Stimulated activated naive B cell treated with anti-CD40 and anti-IgM and Interleukin-4, amounts not matched to agents 10 μg/mL and 1 μg/mL and 100 μg/mL, for 72 hours (primary cell): ENCODE measurements at regions not wholly inside any gene's neighbourhood (a gene's known extent, or its start where the extent isn't known, plus 50 kb on each side); places are given as distances from the start of the nearest gene placed in this dataset.

Experiments used
- ATAC-seq, 2 donors: fragments of 150-1000 bp; cut with Tn5 transposase; replicated peaks; 2 replicates each; pipeline ENCODE4 v1.10.0; 2021; ENCODE audit warnings: moderate library complexity in 1 of 2
- DNase-seq: peaks from one replicate; pipeline ENCODE4 v3.0.0; 2021
- H3K27ac Mint-ChIP-seq: one replicate; pipeline ENCODE4 v1.8.0; 2022; ENCODE audit warnings: mild to moderate bottlenecking, mixed read lengths
- H3K27me3 Mint-ChIP-seq, 2 donors: one replicate each; pipeline ENCODE4 v1.8.0; 2022; ENCODE audit warnings: mixed read lengths in 2 of 2
- H3K36me3 Mint-ChIP-seq, 2 donors: one replicate each; pipeline ENCODE4 v1.8.0; 2022; ENCODE audit warnings: mixed read lengths in 2 of 2, mild to moderate bottlenecking in 1 of 2
- H3K4me1 Mint-ChIP-seq, 2 donors: one replicate each; pipeline ENCODE4 v1.8.0; 2022; ENCODE audit warnings: mixed read lengths in 2 of 2, mild to moderate bottlenecking in 1 of 2
- H3K4me3 Mint-ChIP-seq, 2 donors: one replicate each; pipeline ENCODE4 v1.8.0; 2022; ENCODE audit warnings: mild to moderate bottlenecking in 2 of 2, mixed read lengths in 2 of 2, moderate library complexity in 1 of 2
- H3K9me3 Mint-ChIP-seq, 2 donors: one replicate each; pipeline ENCODE4 v1.8.0; 2022; ENCODE audit warnings: mixed read lengths in 2 of 2, mild to moderate bottlenecking in 1 of 2

DNA sequence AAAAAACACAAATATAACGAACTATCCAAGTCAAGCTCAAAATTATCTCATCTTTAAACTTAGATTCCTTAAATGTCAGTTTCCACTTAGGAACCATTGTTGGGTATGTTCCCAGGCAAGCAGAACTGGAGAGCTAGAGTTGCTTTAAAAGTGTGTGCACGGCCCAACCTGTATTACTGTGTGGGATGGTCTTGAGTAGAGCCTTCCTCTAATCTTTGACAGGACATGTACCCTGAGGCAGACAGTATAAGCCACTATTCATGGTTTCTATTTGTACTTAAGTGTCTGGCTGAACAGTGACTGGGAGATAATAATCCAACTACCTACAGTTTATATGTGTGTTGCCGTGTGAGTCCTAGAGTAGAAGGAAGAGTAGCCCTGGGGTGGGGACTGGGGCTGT, 239.7 kb downstream of the GPD2 start:
- Mint-ChIP-seq H3K27me3 (no peaks in the 10 kb centered on the region), H3K4me1 (no peaks in the 10 kb centered on the region), H3K36me3 (no peaks in the 10 kb centered on the region), H3K27ac (no peak overlapping the region), H3K9me3 (peaks cover 0 to 1% of the 10 kb centered on the region in 2 donors), H3K4me3 (no peak overlapping the region)
- ATAC-seq (no peak), DNase-seq (no peak)

DNA sequence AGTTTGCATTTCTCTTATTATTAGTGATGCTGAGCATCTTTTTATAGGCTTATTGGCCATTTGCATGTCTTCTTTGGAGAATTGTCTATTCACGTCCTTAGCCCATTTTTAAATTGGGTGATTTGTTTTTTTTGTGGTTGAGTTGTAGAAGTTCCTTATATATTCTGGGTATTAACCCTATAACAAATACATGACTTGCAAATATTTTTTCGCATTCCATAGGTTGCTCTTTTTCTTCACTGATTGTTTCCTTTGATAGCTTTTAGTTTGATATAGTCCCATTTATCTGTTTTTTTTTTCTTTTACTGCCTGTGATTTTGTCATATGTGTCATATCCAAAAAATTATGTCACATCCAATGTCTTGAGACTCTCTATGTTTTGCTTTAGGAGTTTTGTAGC, 243.6 kb downstream of the GPD2 start:
- Mint-ChIP-seq H3K27me3 (no peaks in the 10 kb centered on the region), H3K9me3 (peaks cover 0 to 1% of the 10 kb centered on the region in 2 donors), H3K4me1 (no peaks in the 10 kb centered on the region), H3K27ac (no peak overlapping the region), H3K4me3 (no peak overlapping the region), H3K36me3 (no peaks in the 10 kb centered on the region)
- no peak for DNase-seq
- no peak for ATAC-seq

- no peak for ATAC-seq
- H3K9me3 Mint-ChIP-seq = peaks cover 0 to 1% of the 10 kb centered on the region in 2 donors
- H3K4me3 Mint-ChIP-seq = no peak overlapping the region
- no peaks in the 10 kb centered on the region for H3K36me3 Mint-ChIP-seq
- DNase-seq = no peak
- H3K4me1 Mint-ChIP-seq = no peaks in the 10 kb centered on the region
- no peak overlapping the region for H3K27ac Mint-ChIP-seq
- no peaks in the 10 kb centered on the region for H3K27me3 Mint-ChIP-seq
These were observed 244.1 kb downstream of the GPD2 start for GRCh38 chr2:156680266-156680665.

DNA sequence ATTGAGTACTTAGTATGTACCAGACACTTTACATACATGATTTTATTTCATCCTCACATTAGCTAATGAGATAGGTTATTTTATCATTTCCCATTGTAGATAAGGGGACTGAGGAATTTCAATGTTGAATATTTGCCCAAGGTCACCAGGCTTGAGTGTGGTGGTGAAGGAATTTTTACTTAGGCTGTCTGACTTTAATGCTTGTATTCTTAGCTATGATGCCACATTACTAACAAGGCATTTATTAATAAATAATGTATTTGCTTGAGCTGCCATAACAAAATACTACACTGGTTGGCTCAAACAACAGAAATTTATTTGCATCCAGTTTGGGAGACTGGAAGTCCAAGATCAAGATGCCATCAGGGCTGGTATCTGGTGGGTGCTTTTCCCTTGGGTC, 250.9 kb downstream of the GPD2 start:
- Mint-ChIP-seq H3K36me3 (no peaks in the 10 kb centered on the region), H3K27ac (no peak overlapping the region), H3K27me3 (no peaks in the 10 kb centered on the region), H3K4me1 (no peaks in the 10 kb centered on the region), H3K9me3 (no peaks in the 10 kb centered on the region), H3K4me3 (no peak overlapping the region)
- DNase-seq (no peak), ATAC-seq (no peak)

DNA sequence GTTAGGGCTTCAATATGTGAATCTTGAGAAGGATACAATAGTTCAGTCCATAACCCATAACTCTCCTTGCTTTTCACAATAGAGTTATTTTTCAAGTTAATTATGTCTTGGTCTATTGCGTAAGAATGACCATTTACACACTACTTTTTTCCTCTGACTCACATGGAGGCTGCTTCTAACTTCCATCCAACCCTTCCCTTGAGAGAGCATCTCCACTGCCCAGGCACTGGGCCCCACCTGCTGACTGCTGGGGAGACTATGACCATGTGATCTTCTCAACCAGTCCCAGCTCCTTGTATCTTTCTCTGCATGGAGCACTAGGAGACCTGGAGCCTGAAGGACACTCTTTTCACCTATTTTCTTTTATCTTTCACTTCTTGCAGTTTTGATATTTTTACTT, 251.5 kb downstream of the GPD2 start:
- H3K36me3 Mint-ChIP-seq = no peaks in the 10 kb centered on the region
- H3K27me3 Mint-ChIP-seq = no peaks in the 10 kb centered on the region
- H3K4me3 Mint-ChIP-seq = no peak overlapping the region
- no peak overlapping the region for H3K27ac Mint-ChIP-seq
- no peak for ATAC-seq
- DNase-seq = no peak
- no peaks in the 10 kb centered on the region for H3K4me1 Mint-ChIP-seq
- H3K9me3 Mint-ChIP-seq = no peaks in the 10 kb centered on the region

GRCh38 chr2:156689939-156690338, 253.8 kb downstream of the GPD2 start:
- Mint-ChIP-seq H3K27me3 (no peaks in the 10 kb centered on the region), H3K36me3 (no peaks in the 10 kb centered on the region), H3K27ac (no peak overlapping the region), H3K9me3 (no peaks in the 10 kb centered on the region), H3K4me1 (no peaks in the 10 kb centered on the region), H3K4me3 (no peak overlapping the region)
- ATAC-seq (no peak), DNase-seq (no peak)

GRCh38 chr2:156691014-156691413, 254.8 kb downstream of the GPD2 start:
- Mint-ChIP-seq H3K4me1 (no peaks in the 10 kb centered on the region), H3K27ac (no peak overlapping the region), H3K4me3 (no peak overlapping the region), H3K9me3 (no peaks in the 10 kb centered on the region), H3K36me3 (no peaks in the 10 kb centered on the region), H3K27me3 (no peaks in the 10 kb centered on the region)
- DNase-seq (no peak), ATAC-seq (no peak)

DNA sequence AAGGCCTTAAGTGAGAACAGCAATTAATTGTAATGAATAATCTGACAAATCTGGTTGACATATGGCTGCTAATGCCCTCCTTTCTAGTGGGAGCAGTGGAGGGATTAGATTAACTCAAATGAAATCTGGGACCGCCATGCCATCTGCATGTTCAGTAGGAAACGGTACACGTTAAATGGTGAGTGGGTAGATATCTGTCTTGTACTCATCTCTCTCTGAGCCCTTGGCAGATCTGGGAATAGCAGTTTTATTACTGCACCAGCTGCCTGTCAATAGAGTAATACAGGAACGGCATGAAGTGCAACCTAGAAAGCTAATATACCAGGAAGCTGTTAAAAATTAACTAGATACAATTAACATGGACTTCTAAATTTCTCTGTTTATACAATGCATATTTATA, 258.8 kb downstream of the GPD2 start:
- Mint-ChIP-seq H3K9me3 (no peaks in the 10 kb centered on the region), H3K4me3 (no peak overlapping the region), H3K36me3 (no peaks in the 10 kb centered on the region)

GRCh38 chr2:156695595-156695994, 259.4 kb downstream of the GPD2 start:
- Mint-ChIP-seq H3K27me3 (no peaks in the 10 kb centered on the region), H3K9me3 (no peaks in the 10 kb centered on the region)

More for the DNA sequence above, 258.8 kb downstream of the GPD2 start:
- no peak for ATAC-seq
- Mint-ChIP-seq H3K27ac (no peak overlapping the region), H3K4me1 (no peaks in the 10 kb centered on the region), H3K27me3 (no peaks in the 10 kb centered on the region)
- no peak for DNase-seq

GRCh38 chr2:156697906-156698305, 261.7 kb downstream of the GPD2 start:
- Mint-ChIP-seq H3K4me3 (no peak overlapping the region), H3K27ac (no peak overlapping the region), H3K27me3 (no peaks in the 10 kb centered on the region), H3K9me3 (no peaks in the 10 kb centered on the region), H3K4me1 (no peaks in the 10 kb centered on the region), H3K36me3 (no peaks in the 10 kb centered on the region)
- DNase-seq = no peak
- ATAC-seq = no peak

More at GRCh38 chr2:156695595-156695994, 259.4 kb downstream of the GPD2 start:
- DNase-seq (no peak), ATAC-seq (no peak)
- Mint-ChIP-seq H3K27ac (no peak overlapping the region), H3K36me3 (no peaks in the 10 kb centered on the region), H3K4me1 (no peaks in the 10 kb centered on the region), H3K4me3 (no peak overlapping the region)

DNA sequence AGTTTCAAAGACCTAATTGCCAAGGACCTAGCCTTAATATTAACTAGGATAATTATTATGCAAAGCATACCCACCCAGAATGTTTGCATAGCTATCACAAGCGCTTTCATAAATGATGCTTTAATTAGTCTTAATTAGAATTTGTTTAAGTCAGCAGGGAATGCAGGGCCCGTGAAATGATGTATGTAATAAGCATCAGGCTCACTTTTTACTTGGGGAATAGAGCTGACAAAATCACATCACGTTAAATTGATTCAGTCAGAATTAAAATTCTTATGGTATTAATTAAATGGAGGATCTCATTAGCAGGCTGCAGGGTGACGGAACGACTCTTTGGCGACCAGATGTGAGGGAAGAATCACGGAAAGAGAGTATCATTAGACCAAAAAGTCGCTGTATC, 264.5 kb downstream of the GPD2 start:
- Mint-ChIP-seq H3K4me1 (no peaks in the 10 kb centered on the region), H3K27ac (no peak overlapping the region), H3K36me3 (no peaks in the 10 kb centered on the region), H3K27me3 (no peaks in the 10 kb centered on the region), H3K9me3 (no peaks in the 10 kb centered on the region), H3K4me3 (no peak overlapping the region)
- ATAC-seq = no peak
- DNase-seq = no peak

DNA sequence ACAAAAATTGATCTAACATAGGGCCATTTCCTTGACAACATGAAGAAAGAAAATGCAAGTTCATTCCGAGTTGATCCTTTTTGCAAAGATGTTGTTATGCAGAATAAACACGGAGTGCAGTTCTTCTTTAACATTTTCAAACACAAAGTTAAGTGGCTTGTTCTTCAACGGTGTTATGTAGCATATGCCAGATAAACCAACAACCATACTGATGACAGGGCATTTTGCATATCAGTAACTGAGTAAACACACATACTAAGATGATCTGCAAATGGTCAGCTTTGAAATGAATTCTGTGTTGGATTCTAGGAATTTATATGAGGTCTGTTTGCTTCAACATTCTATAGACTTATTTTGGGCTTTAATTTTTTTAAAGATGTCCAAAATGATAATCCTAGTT, 266.4 kb downstream of the GPD2 start:
- Mint-ChIP-seq H3K4me3 (no peak overlapping the region), H3K4me1 (no peaks in the 10 kb centered on the region), H3K9me3 (no peaks in the 10 kb centered on the region), H3K27ac (no peak overlapping the region), H3K27me3 (no peaks in the 10 kb centered on the region), H3K36me3 (no peaks in the 10 kb centered on the region)
- no peak for DNase-seq
- ATAC-seq = no peak

GRCh38 chr2:156703642-156704041, 267.5 kb downstream of the GPD2 start:
- Mint-ChIP-seq H3K27ac (no peak overlapping the region), H3K36me3 (no peaks in the 10 kb centered on the region), H3K4me3 (no peak overlapping the region), H3K4me1 (no peaks in the 10 kb centered on the region), H3K27me3 (no peaks in the 10 kb centered on the region), H3K9me3 (no peaks in the 10 kb centered on the region)
- ATAC-seq (no peak), DNase-seq (no peak)

DNA sequence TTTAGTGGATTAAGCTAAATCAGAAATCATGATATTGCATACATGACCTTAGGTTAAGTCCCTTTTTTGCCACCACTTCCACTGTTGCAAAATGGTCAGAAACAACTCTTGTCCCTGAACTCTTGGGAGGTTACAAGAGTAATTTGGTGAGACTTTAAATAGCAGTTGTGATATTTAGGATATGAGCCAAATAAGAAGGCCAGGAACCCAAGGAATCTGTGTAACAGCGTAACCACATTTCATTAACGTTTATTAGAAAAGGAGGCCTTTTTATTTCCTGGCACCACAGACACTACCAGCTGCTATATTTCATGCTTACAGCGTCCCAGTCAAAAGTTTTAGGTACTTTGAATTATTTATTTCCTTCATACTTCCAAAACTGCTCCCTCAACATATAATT, 268.0 kb downstream of the GPD2 start:
- Mint-ChIP-seq H3K9me3 (no peaks in the 10 kb centered on the region), H3K4me1 (no peaks in the 10 kb centered on the region), H3K4me3 (no peak overlapping the region), H3K27me3 (no peaks in the 10 kb centered on the region), H3K27ac (no peak overlapping the region), H3K36me3 (no peaks in the 10 kb centered on the region)
- DNase-seq = no peak
- no peak for ATAC-seq

DNA sequence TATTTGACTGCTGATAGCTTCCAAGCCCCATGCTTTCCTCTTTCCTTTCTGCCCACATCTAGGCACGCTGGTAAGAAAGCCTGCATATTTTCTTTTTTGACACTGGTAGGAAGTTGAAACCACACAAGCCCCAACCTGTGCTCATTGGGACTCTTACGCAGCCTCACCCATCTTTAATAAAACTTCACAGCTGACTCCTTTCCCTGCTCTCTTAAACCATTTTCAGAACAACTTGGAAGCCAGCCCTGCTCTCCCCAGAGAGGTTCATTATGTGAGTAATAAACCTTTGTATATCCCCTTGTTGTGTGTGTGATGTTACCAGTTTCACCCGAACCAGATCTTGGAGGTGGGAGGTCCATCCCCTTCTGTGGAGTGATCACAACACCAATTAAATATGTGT, 268.4 kb downstream of the GPD2 start:
- Mint-ChIP-seq H3K4me3 (no peak overlapping the region), H3K36me3 (no peaks in the 10 kb centered on the region), H3K9me3 (no peaks in the 10 kb centered on the region), H3K4me1 (no peaks in the 10 kb centered on the region), H3K27me3 (no peaks in the 10 kb centered on the region), H3K27ac (no peak overlapping the region)
- ATAC-seq (no peak), DNase-seq (no peak)

DNA sequence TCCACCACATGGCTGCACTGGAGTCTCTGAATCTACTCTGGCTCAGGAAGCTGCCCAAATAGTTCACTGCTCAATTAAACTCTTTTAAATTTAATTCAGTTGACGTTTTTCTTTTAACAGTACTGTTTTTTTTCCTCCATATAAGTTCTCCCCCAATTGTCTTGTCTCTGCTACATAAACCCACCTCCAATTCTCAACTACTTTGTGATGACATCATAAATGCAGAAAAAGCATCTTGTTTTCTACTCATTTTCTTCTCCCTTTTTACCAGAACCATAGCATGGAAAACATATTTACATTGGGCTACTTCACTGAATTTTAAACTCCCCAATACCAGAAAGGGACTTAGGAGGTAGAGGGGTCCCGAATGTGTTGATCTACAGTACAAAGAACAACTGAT, 270.4 kb downstream of the GPD2 start:
- no peaks in the 10 kb centered on the region for H3K4me1 Mint-ChIP-seq
- ATAC-seq (no peak), DNase-seq (no peak)
- H3K4me3 Mint-ChIP-seq = no peak overlapping the region
- no peak overlapping the region for H3K27ac Mint-ChIP-seq
- no peaks in the 10 kb centered on the region for H3K36me3 Mint-ChIP-seq
- H3K27me3 Mint-ChIP-seq = no peaks in the 10 kb centered on the region
- peaks cover 0 to 3% of the 10 kb centered on the region in 2 donors for H3K9me3 Mint-ChIP-seq
